GM12878 (cell line): ENCODE measurements at regions not wholly inside any gene's neighbourhood (a gene's known extent, or its start where the extent isn't known, plus 50 kb on each side); places are given as distances from the start of the nearest gene placed in this dataset.
"Not testable (repeated sequence)": the region's sequence is repeated elsewhere in the genome, so short reads cannot be mapped to it uniquely, and the experiment has no call there.

ENCODE experiments used
- ATAC-seq: fragments of 200-7000 bp; cut with Tn5 transposase; 3 replicates; pipeline ENCODE4 v1.9.1; 2020; ENCODE audit warnings: mild to moderate bottlenecking, moderate library complexity
- BruUV-seq: library from RNA; stranded (reverse); fragments of 400-500 nt; replicated peaks from 2 replicates; lab custom pipeline; 2021; lab: Mats Ljungman, UMichigan
- CTCF ChIA-PET: fragments of 300-600 bp; sonication (Branson Sonifier 250); formaldehyde crosslinking; extraction: SDS; loops from one replicate; lab custom pipeline; 2021; ENCODE audit warnings: inconsistent platforms; lab: Yijun Ruan, JAX
- POLR2A ChIA-PET: fragments of 350-600 bp; formaldehyde crosslinking; extraction: SDS; loops from one replicate; lab custom pipeline; 2021; ENCODE audit warnings: inconsistent platforms; lab: Charles Lee
- RAD21 ChIA-PET: fragments of 300-600 bp; sonication (Branson Sonifier 250); formaldehyde crosslinking; loops from one replicate; lab custom pipeline; 2023; ENCODE audit warnings: antibody characterized with exemption; ENCODE audit not compliant: unreplicated experiment; lab: Charles Lee
- SMC1A ChIA-PET: fragments of 300-600 bp; sonication (Branson Sonifier 250); formaldehyde crosslinking; loops from one replicate; lab custom pipeline; 2023; ENCODE audit not compliant: unreplicated experiment, uncharacterized antibody; lab: Charles Lee
- DNase-seq: peaks from one replicate; pipeline ENCODE4 v3.0.0-alpha.2; 2011; ENCODE audit warnings: low read depth, low spot score
- FAIRE-seq: peaks from 3 replicates; lab custom pipeline; 2011; peaks lifted over from hg19 to GRCh38; lab: Jason Lieb, UNC
- H2AFZ ChIP-seq: 2 replicates; pipeline ENCODE4 v1.6.0; 2011; ENCODE audit warnings: low read depth, low read length, control low read depth; ENCODE audit not compliant: control insufficient read depth
- H3K27ac ChIP-seq: 2 replicates; pipeline ENCODE4 v1.5.1; 2011; ENCODE audit warnings: control low read depth; ENCODE audit not compliant: control insufficient read depth, insufficient read depth
- H3K27me3 ChIP-seq, 2 experiments: replicated peaks in 1 of 2; 2 replicates each; pipeline versions ENCODE4 v1.6.0 to v1.6.1; 2011; ENCODE audit warnings: low read length in 1 of 2; ENCODE audit not compliant: control insufficient read depth in 2 of 2, insufficient read depth in 2 of 2
- H3K36me3 ChIP-seq, 2 experiments: 2 replicates each; pipeline ENCODE4 v1.5.1; 2011; ENCODE audit warnings: low read length in 1 of 2; ENCODE audit not compliant: control insufficient read depth in 2 of 2, insufficient read depth in 2 of 2
- H3K4me1 ChIP-seq: 2 replicates; pipeline ENCODE4 v1.6.1; 2011; ENCODE audit warnings: mild to moderate bottlenecking, low read length, moderate library complexity, mixed read lengths; ENCODE audit not compliant: control insufficient read depth, insufficient read depth
- H3K4me2 ChIP-seq: 2 replicates; pipeline ENCODE4 v1.6.0; 2011; ENCODE audit warnings: control low read depth; ENCODE audit not compliant: control insufficient read depth, insufficient read depth
- H3K4me3 ChIP-seq: fragments of 200-600 bp; sonication (generic); 2 replicates; pipeline ENCODE4 v1.5.1; 2016
- H3K79me2 ChIP-seq: 2 replicates; pipeline ENCODE4 v1.6.0; 2011; ENCODE audit warnings: low read length; ENCODE audit not compliant: control insufficient read depth, insufficient read depth
- H3K9ac ChIP-seq: 2 replicates; pipeline ENCODE4 v1.8.0; 2011; ENCODE audit warnings: low read length, control low read depth, mixed read lengths; ENCODE audit not compliant: control insufficient read depth, insufficient read depth
- H3K9me3 ChIP-seq: replicated peaks from 3 replicates; pipeline ENCODE4 v1.5.1; 2011; ENCODE audit warnings: mild to moderate bottlenecking, low read length; ENCODE audit not compliant: control insufficient read depth, insufficient read depth
- H4K20me1 ChIP-seq: 2 replicates; pipeline ENCODE4 v1.6.0; 2011; ENCODE audit not compliant: control insufficient read depth, insufficient read depth
- NFIC ChIP-seq: IDR thresholded peaks from 2 replicates; pipeline ENCODE4 v1.6.1; 2012; ENCODE audit warnings: low read depth, mild to moderate bottlenecking, inconsistent platforms, low read length, moderate library complexity
- NFYB ChIP-seq: IDR thresholded peaks from 2 replicates; pipeline ENCODE4 v1.6.1; 2011; ENCODE audit warnings: low read depth, mild to moderate bottlenecking, low read length, improper control_type of control experiment, moderate library complexity; ENCODE audit not compliant: insufficient read depth
- WGBS: methylation state at CpG from one replicate; pipeline ENCODE4 v1.1.6; 2016; ENCODE audit warnings: low lambda C conversion rate; ENCODE audit not compliant: insufficient replicate concordance, insufficient coverage; ENCODE audit errors: missing lambda C conversion rate; 5-methylcytosine and 5-hydroxymethylcytosine counted together
- in situ Hi-C: fragments of 300-500 bp; cut with MboI; formaldehyde crosslinking; loops from 9 replicates; pipeline ENCODE4 v1.14.3; 2018; ENCODE audit warnings: mixed read lengths
- intact Hi-C: fragments of 100-400 bp; cut with micrococcal nuclease; formaldehyde crosslinking; loops from one replicate; pipeline ENCODE4 v1.14.2; 2022; ENCODE audit not compliant: unreplicated experiment
- TF ChIP-seq, protein P1 (sequence below): fragments of 450-650 bp; IDR thresholded peaks from 2 replicates; pipeline ENCODE4 v1.6.1; 2017; ENCODE audit warnings: low read depth, mild to moderate bottlenecking, moderate library complexity
- TF ChIP-seq, protein P2 (sequence below): IDR thresholded peaks from 2 replicates; pipeline ENCODE4 v1.6.1; 2011; ENCODE audit warnings: borderline replicate concordance, low read depth, mild to moderate bottlenecking, moderate library complexity, low read length; ENCODE audit not compliant: insufficient read depth, poor library complexity, severe bottlenecking

DNA sequence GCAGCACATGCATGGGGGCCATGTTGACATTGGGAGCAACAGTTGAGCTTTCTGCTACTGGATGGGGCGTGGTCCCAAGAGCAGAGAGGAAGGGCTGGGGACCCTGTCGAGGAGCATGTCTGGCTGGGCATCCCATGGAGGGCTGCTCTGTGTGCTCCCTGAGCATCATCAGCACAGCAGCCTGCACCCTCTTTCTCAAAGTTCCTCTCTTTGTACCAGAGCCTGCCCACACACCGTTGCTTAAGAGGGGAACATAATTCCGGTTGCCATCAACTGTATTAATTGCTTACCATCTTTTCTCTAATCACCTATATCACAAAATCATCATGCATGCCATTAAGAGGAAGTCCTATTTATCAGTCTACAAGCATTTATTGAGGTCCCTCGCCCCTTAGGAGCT, 55.2 kb upstream of the DIRAS2 start:
- Histone ChIP-seq H3K9ac (no peak overlapping the region), H3K27ac (no peak overlapping the region), H3K36me3 (no peaks in the 10 kb centered on the region), H3K79me2 (no peaks in the 10 kb centered on the region), H3K4me1 (no peaks in the 10 kb centered on the region), H3K4me2 (no peak overlapping the region), H3K4me3 (no peak overlapping the region), H4K20me1 (no peaks in the 10 kb centered on the region), H3K9me3 (no peaks in the 10 kb centered on the region), H2AFZ (no peak overlapping the region), H3K27me3 (peaks cover 0 to 3% of the 10 kb centered on the region in 2 experiments; a peak in 1 of 4 replicates)
- ChIA-PET RAD21 (no interaction called here), SMC1A (no interaction called here), POLR2A (no interaction called here), CTCF (no interaction called here)
- intact Hi-C loops: no loop called here
- FAIRE-seq (no peak), ATAC-seq (no peak), DNase-seq (no peak)
- no TSS peak for BruUV-seq
- 9% methylated on average over 5 of the region's 5 CpGs for WGBS
- TF ChIP-seq, protein P1, sequence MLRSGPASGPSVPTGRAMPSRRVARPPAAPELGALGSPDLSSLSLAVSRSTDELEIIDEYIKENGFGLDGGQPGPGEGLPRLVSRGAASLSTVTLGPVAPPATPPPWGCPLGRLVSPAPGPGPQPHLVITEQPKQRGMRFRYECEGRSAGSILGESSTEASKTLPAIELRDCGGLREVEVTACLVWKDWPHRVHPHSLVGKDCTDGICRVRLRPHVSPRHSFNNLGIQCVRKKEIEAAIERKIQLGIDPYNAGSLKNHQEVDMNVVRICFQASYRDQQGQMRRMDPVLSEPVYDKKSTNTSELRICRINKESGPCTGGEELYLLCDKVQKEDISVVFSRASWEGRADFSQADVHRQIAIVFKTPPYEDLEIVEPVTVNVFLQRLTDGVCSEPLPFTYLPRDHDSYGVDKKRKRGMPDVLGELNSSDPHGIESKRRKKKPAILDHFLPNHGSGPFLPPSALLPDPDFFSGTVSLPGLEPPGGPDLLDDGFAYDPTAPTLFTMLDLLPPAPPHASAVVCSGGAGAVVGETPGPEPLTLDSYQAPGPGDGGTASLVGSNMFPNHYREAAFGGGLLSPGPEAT: no peak
- TF ChIP-seq NFYB: no peak
- in situ Hi-C loops: no loop called here

DNA sequence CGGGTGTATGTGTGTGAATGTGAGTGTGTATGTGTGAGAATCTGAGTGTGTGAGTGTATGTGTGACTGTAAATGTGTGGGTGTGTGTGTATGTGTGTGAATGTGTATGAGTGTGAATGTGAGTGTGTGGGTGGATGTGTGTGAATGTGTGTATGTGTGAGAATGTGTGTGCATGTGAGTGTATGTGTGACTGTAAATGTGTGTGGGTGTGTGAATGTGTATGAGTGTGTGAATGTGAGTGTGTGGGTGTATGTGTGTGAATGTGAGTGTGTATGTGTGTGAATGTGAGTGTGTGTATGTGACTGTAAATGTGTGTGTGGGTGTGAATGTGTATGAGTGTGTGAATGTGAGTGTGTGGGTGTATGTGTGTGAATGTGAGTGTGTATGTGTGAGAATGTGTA, 51.6 kb upstream of the DIRAS2 start:
- POLR2A ChIA-PET, ATAC-seq, intact Hi-C loops, H3K27me3 ChIP-seq, H3K36me3 ChIP-seq, H4K20me1 ChIP-seq, BruUV-seq, CTCF ChIA-PET, H3K4me2 ChIP-seq, H3K79me2 ChIP-seq, H2AFZ ChIP-seq, SMC1A ChIA-PET, RAD21 ChIA-PET, DNase-seq, H3K27ac ChIP-seq, H3K4me1 ChIP-seq, H3K4me3 ChIP-seq, H3K9me3 ChIP-seq, H3K9ac ChIP-seq, in situ Hi-C loops: not testable (repeated sequence)
- peak; percentile 89 for FAIRE-seq
- TF ChIP-seq, protein P2, sequence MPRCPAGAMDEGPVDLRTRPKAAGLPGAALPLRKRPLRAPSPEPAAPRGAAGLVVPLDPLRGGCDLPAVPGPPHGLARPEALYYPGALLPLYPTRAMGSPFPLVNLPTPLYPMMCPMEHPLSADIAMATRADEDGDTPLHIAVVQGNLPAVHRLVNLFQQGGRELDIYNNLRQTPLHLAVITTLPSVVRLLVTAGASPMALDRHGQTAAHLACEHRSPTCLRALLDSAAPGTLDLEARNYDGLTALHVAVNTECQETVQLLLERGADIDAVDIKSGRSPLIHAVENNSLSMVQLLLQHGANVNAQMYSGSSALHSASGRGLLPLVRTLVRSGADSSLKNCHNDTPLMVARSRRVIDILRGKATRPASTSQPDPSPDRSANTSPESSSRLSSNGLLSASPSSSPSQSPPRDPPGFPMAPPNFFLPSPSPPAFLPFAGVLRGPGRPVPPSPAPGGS: peak; percentile 67
- TF ChIP-seq NFIC: 0 out of 2 replicates have a peak, but pooled peaks have one; percentile 15
- 0% methylated on average over 1 of the region's 1 CpG for WGBS
